Kidney tubule cell (primary cell): ENCODE measurements at regions not wholly inside any gene's neighbourhood (a gene's known extent, or its start where the extent isn't known, plus 50 kb on each side); places are given as distances from the start of the nearest gene placed in this dataset.

ENCODE experiments used
- DNase-seq: peaks from one replicate; pipeline ENCODE4 v3.0.0-alpha.2; 2018; ENCODE audit warnings: low spot score

DNA sequence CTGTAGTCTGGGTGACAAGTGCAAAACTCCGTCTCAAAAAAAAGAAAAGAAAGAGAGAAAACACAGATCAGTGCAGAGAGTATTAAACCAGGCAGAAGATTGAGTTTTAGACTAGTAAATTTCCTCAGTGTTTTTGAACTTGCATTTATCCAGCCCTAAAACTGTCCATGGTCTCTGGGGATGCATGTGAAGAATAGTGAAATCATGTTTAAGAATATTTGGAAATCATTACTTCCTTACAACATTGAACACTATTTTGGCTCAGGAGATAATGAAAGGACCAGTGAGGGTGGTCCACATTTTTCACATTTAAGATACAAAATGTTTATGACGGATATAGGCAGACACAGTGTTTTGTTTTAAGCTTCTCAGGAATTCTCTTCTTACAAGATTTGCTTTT, 195.8 kb upstream of the RASGEF1B start:
- DNase-seq: no peak

DNA sequence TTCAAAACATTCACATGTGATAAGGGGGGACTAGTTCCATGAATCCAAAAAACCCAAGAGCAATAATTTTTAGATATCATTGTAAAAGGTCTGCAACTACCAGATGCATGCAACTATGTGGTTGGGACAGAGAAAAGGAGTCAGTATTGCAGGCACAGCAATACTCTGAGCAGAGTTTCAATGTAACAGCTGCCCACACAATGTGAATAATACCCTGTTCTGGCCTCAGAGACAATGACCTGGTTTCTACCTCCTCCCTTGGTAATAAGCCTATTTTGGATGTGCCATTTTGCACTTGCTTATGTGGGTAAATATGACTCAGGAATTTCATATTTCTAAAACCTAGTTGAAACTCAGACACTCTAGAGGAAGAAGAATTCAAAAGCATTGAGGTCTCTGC, 194.8 kb upstream of the RASGEF1B start:
- DNase-seq: no peak

DNA sequence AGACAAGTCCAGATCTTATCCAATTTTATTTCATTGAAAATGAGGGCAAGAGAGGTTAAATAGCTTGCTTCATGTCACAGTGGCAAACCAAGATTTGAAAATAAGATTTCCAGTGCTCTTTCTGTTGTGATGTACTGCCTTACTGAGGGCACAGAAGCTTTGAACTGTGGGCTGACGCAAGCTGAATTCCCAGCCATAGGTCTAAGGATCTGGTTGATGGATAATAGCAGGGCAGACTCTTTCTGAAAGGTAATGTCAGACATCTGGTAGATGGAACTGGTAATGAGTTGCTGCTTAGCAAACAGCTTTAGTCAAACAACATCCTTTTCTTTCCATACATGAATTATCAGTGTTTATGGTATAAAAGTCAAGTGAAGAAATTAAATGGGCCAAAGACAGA, 193.9 kb upstream of the RASGEF1B start:
- DNase-seq: no peak

DNA sequence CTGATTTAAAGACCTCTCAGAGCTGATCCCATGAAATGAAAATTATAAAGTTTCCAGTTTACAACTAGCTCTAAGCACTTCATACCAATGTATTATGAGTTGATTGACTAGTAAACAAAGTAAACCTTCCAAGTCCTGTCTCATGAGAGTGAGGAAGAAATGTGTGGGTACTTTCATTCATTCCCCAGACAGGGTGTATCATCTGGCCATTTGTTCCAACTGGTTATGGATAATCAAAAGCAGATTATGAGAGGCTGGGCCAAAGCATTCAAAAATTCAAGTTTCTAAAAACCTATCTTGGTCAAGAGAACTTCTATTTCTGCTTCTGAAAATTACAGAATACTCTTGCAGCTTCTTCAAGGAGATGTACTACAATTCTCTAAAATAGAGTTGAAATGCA, 193.3 kb upstream of the RASGEF1B start:
- no peak for DNase-seq

DNA sequence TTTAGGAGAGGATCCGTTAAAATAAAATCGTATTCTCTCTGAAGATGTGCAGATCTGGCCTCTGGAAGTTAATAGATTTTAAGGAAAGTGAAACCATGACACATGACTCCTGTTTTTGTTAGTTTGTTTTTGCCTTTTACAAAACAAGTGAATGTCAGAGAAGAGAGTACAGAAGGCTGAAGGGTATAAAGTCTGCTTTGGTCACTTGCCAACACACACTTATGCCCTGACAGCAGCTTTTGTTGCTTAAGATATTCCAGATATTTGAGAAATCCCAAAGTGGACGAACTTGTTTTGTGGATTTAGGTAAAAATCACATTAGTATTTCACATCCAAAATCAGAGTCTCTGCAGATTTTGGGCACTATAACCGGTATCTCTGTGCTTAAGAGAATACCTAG, 192.4 kb upstream of the RASGEF1B start:
- DNase-seq: no peak

DNA sequence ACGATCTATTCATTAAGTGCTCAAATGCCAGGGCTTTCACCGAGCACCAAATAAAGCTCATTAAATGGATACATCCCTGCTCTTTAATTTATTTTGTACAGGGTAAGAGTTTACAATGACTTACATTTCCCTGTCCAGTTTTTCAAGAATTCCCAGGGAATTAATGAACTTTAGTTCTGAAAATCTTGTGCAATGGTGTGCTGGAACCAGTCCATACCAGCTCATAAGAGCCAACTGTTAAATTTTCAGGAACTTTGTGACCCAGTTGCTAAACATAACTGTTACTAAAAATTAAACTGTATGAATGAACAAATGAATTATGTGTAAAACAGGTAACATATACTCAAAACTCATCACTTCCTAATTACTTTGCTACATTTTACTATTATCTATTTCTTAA, 191.7 kb upstream of the RASGEF1B start:
- DNase-seq: no peak

DNA sequence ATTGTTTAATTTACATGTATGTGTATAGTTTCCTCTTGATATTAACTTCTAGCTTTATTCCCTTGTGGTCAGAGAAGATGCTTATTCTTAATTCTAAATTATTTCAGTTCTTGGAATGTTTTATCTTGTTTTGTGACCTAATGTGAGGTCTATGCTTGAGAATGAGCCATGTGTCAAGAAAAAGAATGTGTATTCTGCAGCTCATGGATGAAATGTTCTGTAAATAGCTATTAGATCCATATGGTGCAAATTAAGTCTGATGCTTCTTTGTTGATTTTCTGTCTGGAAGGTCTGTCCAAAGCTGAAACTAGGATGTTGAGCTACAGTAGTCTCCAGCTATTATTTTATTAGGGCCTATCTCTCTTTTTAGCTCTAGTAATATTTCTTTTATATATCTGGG, 187.3 kb upstream of the RASGEF1B start:
- DNase-seq: no peak

DNA sequence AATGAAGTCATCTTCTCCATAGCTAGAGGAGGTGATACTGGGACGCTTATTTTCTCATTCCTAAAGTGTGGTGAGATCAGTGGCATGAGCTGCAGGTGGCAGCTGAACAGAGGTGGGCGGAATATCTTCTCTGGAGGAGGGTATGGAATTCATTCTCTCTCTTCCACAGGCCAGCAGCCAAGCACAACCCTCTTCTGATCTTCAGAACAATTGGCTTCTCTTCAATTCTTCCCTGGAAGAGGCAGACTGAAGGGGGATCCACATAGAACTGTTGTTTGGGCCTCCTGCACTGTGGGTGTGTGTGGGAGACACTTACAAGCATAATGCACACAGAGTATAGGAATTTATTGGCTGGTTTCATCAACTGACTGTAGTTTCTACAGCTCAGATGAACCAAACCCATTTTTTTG, 180.4 kb upstream of the RASGEF1B start:
- peak; percentile 59 for DNase-seq

DNA sequence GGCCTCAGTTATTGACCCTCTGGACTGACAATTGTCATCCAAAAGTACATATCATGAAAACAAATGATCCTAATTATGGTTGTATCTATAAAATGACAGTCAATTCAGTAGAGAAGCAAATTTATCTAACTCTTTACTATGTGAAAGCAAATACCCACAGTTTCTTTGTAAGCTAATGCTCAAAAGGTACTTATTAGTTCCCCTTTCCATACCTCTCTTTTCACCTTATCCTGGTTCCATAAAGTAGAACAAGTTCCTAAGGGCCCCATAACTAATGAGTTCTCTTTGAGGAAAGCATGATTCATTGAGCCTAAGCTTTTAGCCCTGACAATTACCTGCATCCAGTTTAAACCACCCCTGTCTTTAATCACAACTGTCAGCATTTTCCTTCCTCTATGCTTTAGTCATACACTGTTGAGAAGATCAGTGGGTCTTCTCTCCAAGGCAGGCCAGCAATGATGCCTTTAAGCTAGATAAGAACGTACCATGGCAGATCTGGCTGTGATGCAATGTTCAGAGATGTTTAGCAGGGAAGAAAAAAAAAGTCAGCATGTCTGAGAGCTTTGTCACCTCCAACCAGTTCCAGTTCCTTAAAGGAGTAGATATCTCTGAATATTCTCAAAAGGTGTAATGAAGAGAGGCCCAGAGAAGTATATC, 179.7 kb upstream of the RASGEF1B start:
- DNase-seq: peak; percentile 82

DNA sequence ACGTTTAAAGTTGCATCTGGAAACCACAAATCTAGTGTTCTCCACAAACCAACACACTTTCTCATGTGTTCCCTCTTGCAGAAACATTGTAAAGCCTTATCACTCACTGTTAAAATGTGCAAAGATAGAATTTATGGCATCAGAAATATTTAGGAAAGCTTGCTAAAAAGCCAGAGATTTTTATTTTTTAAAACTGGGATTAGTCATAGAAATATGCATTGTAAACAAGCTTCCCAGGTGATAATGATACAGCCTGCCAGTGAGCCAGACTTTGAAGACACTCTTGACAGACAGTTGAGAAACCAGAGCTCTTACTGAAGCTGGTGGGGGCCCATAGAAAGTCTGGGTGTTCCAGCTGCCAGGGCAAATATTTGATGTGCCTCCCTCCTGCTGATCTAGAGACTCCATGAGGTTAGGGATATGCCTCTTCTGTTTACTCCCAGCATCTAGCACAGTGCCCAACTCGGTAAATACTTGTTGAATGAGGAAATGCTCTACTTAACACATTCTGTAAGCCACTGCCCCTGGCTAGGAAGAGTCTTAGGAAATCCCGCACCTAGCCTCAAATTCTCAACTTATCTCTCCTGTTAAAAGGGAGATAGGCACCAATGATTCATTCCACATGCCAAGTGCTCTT, 179.0 kb upstream of the RASGEF1B start:
- DNase-seq: peak; percentile 60

DNA sequence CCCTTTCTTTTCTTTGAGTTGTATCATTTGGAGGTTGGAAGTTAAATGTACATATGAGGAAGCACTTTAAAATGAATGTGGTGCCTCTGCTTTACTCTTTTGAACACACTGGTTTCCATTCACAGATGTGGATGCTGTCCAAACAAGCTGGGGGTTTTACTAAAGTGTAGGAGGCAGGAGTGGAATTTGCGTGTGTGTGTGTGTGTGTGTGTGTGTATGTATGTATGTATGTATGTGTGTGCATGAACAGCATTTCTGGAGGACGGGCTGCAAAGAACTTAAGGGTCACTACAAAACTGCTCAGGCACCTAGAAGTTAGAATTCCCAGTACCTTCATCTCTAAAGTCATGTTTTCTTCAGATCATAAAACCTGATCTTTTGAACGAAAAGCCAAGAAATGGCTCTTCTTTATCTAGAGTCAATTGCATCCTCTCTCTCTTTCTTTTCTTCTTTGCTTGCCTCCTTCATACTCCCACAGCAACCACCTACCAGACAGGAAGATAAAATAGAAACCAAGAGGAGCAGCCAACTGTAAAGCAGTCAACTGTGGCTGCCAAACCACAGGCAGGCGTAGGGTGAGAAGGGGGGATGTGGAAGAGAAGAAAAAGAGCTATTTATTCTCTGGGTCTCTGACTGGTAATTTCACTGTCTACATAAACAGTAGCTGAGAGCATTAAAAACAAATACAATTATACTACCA, 177.0 kb upstream of the RASGEF1B start:
- peak; percentile 87 for DNase-seq

DNA sequence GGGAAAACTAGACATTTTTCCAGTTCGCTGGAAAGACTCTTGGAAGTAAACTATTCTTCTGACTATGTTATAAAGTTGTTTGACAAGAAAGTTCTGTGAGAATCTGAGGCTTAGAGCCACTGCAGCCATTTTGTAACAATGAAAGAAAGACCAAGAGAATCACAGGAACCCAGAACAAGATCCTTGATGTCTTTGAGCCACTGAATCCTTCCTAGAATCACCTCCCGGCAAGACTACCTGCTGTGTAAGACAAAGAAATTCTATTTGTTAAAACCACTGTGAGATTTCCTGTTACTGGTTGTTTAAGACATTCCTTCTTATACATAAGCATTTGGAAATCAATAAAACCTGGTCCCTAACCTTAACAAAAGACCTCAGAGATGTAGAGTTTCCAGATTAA, 175.7 kb upstream of the RASGEF1B start:
- no peak for DNase-seq

DNA sequence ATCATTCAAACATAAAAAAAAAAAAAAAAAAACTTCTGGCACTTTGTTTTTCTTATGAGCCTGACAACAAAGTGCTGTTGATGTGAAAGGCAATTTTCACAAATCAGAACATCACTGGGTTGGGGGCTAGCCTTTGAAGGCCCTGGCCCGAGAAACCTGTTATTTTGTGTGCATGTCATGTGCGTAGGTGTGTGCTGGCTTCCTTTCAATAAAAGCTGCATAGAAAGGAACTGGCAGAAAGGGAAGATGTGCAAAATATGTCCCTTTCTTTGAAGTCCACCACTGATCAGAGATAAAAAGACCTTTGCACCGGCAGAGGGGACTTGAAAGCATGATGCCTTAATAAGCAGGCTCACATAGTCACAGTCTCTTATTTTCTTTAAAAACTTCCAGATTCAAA, 170.8 kb upstream of the RASGEF1B start:
- DNase-seq: no peak

DNA sequence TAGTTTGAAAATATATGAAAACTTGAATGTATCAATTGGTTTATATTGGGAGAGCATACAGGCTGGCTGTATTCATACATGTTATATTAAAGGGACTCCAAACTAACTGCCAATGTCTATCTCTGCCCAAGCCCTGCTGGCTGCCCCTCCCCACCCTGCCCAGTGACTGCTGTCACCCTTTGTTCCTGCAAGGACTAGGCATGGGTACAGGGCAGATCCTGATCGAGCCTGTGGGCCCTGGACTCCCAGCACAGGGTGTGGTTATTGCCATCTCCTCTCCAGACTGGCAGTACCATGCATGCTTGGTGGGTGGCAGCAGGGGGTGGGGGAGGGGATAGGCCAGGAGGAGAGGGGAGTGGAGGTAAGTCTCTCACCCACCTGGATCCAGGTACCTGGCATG, 167.5 kb upstream of the RASGEF1B start:
- no peak for DNase-seq

DNA sequence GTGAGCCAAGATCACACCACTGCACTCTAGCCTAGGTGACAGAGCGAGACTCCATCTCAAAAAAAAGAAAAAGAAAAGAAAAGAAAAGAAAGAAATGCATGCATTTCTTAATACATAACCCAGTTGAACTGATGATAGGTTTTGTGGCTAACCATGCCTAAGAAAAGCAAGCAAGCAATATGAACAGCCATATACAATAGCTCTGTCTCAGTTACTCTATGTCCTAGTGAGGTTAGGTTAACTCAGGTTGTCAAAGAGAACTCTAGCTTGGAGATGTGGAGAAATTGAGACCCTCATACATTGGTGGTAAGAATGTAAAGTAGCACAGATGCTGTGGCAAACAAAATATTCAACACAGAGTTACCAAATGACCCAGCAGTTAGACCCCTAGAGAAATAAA, 167.0 kb upstream of the RASGEF1B start:
- DNase-seq: no peak

DNA sequence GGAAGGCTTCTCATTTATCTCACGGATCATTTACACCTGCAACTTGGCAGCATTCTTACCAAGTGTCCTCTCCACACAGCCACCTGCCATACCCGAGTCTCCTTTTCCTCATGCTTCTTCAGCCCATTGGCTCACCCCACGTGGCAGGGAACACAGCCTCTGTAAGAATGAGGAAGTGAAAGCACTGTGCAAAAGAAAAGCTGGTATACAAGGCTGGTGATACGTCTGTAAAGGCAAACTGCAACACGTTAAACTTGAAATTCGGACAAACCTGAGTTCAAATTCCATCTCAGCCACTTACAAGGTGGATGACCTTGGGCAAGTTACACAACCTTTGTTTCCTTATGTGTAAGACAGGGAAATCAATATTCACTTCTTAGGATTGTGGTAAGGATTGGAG, 164.0 kb upstream of the RASGEF1B start:
- DNase-seq: peak; percentile 89

DNA sequence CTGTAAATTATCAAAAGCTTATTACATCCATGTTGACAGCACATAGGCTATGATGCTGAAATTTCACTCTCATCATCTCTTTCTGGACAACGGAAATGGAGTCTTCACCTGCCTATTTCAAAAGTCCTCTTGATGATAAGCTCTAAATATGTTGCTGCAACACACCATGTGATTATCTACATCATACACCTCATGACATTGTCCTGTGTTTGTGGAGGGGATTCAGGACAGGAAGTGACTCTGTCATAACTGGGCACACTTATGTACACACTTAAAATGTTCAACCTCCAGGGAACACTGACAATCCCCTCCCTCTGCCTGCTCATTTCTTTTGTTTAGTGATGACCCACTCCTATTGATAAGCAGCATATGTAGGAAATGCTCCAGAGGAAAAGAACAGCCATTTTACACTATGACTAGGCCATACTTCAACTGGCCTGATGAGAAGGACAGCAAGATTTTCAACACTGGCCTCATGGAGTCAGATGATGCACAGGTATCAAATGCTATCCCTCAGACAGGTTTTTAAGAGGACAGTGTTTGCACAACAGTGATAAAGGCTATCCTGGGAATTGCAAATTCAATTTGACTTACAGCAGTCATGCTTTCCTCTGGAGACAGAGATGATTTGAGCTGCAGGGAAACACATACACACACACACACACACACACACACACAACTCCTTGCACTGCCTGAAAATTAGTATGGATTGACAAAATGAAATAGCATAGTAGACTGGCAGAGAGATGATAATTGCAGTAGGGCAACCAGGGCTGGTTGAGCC, 163.3 kb upstream of the RASGEF1B start:
- DNase-seq: peak; percentile 23

DNA sequence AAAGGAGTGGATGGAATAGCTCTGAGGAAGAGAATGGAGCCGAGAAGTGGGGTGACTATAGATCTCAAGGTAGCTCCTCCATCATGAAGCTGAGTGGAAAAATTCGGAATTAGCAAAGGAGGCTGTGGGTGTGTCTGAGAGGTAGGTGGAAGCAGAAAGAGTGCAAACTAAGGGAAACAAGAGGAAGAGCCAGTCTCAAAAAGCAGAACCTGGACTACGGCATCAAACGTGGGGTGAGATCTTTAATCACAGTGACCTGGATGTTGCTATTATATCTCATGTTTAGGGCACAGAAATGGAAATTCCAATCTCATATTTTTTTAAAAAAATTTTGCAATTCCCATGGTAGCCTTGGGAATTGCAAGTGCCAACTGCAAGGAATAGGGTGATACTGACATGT, 162.5 kb upstream of the RASGEF1B start:
- DNase-seq: no peak

DNA sequence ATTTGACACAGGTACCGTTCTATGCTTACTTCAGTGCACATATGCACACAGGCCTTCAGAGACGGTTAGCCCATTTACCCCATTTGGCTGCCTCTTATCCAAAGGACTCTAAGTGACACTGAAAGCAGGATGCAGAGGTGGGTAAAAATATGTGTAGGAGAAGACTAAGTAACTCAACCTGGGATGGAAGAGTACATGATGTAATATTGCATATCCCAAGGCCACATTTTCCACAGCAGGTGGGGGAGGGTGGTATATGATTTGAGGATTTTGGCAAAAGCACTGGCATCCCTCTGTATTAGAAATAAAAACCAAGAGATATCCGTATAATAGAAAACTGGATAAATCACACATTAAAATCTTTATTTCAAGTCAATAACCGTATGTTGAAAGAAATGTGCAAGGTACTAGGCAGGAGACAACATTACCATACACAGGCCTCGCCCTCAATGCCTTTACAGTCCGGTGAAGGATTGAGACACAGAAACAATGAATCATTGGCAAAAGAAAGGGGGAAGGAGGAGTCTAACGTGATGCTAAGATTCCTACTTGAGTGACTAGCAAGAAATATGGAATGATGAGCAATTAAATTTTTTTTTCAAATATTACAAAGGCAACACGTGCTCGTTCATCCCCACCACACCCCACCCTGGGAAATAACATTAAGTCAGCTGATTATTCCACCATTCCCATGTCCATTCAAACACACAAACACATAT, 161.0 kb upstream of the RASGEF1B start:
- DNase-seq: peak; percentile 92

DNA sequence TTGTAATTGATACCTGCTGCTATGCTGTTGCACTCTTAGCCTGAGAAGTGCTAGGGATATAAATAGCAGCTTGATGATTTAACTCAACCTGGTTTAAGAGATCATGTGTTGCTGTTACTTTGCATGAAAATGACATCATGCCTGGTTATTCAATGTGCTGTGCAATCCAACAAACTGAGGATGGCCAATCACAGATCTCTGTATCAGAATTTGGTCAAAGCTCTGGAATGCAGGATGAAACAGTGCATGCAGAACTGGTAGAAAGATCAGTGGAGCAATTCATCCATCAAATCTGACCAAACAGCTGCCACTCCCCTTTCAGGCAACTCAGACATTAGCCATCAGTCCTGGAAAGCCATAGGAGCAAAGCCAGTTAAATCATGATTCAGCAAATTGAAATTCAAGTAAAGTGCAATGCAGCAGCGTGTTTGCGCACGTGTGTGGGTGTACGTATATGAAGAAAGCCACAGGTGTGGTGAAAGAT, 160.3 kb upstream of the RASGEF1B start:
- DNase-seq: peak; percentile 100

DNA sequence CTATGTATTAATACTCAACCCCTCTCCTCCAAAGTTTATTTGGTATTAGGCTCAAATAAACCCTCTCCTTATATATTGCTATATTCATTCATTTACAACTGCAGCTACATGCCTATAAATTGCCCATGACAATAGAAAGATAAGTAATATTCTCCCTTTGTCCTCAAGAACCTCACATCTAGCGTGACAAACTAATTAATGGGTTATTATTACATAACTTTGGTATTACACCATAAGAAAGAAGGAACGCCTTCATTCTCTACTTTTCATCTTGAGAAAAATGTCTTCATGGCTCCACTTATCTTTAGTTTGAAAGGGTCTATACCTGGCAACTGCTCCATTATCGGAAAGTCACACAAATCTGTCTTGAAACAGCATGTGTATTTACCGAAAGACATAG, 157.7 kb upstream of the RASGEF1B start:
- DNase-seq: no peak

DNA sequence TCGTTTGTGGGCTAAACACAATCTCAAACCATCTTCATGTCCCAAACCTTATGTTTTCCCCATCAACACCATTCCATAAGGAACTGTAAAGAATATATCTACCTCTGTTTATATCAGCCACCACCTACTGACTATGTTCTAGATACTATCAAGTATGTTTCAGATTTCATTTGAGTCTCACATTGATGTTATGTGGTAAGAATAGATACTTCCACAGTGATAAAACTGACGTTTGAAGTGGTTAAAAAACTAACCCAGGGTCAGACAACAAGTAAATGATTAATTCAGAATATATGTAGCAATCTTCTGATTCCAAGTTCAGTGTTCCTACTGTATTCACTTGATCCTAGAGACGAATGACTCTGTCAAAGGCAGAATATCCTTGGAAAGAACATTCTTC, 156.8 kb upstream of the RASGEF1B start:
- peak; percentile 71 for DNase-seq
